Ureter (tissue), 1 donor: ENCODE measurements at regions not wholly inside any gene's neighbourhood (a gene's known extent, or its start where the extent isn't known, plus 50 kb on each side); places are given as distances from the start of the nearest gene placed in this dataset.

Experiments used
- DNase-seq: peaks from one replicate; pipeline ENCODE4 v3.0.0-alpha.2; 2020; ENCODE audit warnings: low spot score
- donor health status: DM: yes; HTN: yes; CAD: no.

GRCh38 chr16:79265196-79265595 lies 335.3 kb downstream of the MAF start:
- DNase-seq = no peak

- no peak for DNase-seq
Measured at GRCh38 chr16:79264237-79265109, 336.1 kb downstream of the MAF start.

GRCh38 chr16:79263425-79263824 lies 337.1 kb downstream of the MAF start:
- no peak for DNase-seq
